H1 (cell line): ENCODE measurements at regions not wholly inside any gene's neighbourhood (a gene's known extent, or its start where the extent isn't known, plus 50 kb on each side); places are given as distances from the start of the nearest gene placed in this dataset.

Experiments used
- MAFK ChIP-seq: IDR thresholded peaks from 2 replicates; pipeline ENCODE4 v1.6.1; 2012; ENCODE audit warnings: low read depth, mild to moderate bottlenecking, improper control_type of control experiment, low read length
- TF ChIP-seq, protein P1 (sequence below): fragments of 300-600 bp; sonication (generic); IDR thresholded peaks from 2 replicates; pipeline ENCODE4 v1.7.1; 2012; ENCODE audit warnings: low read length, moderate library complexity, mild to moderate bottlenecking, inconsistent platforms; ENCODE audit not compliant: insufficient replicate concordance

DNA sequence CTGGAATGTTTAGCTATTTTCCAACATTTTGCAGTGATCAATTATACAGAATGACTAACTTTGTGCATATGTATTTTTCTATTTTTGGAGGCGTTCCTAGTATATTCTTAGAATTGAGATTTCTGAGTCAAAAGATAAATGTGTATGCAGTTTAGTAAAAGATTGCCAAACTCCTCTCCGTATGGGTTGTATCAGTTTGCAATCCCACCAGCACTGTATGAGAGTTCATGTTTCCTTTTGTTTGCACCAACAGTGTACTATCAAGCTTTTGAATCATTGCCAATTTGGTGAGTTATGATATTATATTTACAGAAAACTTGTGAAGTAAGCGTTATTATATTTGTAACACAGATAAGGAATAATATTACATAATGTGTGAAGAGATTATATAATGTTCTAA lies 658.7 kb downstream of the JRKL start (continued):
- TF ChIP-seq, protein P1, sequence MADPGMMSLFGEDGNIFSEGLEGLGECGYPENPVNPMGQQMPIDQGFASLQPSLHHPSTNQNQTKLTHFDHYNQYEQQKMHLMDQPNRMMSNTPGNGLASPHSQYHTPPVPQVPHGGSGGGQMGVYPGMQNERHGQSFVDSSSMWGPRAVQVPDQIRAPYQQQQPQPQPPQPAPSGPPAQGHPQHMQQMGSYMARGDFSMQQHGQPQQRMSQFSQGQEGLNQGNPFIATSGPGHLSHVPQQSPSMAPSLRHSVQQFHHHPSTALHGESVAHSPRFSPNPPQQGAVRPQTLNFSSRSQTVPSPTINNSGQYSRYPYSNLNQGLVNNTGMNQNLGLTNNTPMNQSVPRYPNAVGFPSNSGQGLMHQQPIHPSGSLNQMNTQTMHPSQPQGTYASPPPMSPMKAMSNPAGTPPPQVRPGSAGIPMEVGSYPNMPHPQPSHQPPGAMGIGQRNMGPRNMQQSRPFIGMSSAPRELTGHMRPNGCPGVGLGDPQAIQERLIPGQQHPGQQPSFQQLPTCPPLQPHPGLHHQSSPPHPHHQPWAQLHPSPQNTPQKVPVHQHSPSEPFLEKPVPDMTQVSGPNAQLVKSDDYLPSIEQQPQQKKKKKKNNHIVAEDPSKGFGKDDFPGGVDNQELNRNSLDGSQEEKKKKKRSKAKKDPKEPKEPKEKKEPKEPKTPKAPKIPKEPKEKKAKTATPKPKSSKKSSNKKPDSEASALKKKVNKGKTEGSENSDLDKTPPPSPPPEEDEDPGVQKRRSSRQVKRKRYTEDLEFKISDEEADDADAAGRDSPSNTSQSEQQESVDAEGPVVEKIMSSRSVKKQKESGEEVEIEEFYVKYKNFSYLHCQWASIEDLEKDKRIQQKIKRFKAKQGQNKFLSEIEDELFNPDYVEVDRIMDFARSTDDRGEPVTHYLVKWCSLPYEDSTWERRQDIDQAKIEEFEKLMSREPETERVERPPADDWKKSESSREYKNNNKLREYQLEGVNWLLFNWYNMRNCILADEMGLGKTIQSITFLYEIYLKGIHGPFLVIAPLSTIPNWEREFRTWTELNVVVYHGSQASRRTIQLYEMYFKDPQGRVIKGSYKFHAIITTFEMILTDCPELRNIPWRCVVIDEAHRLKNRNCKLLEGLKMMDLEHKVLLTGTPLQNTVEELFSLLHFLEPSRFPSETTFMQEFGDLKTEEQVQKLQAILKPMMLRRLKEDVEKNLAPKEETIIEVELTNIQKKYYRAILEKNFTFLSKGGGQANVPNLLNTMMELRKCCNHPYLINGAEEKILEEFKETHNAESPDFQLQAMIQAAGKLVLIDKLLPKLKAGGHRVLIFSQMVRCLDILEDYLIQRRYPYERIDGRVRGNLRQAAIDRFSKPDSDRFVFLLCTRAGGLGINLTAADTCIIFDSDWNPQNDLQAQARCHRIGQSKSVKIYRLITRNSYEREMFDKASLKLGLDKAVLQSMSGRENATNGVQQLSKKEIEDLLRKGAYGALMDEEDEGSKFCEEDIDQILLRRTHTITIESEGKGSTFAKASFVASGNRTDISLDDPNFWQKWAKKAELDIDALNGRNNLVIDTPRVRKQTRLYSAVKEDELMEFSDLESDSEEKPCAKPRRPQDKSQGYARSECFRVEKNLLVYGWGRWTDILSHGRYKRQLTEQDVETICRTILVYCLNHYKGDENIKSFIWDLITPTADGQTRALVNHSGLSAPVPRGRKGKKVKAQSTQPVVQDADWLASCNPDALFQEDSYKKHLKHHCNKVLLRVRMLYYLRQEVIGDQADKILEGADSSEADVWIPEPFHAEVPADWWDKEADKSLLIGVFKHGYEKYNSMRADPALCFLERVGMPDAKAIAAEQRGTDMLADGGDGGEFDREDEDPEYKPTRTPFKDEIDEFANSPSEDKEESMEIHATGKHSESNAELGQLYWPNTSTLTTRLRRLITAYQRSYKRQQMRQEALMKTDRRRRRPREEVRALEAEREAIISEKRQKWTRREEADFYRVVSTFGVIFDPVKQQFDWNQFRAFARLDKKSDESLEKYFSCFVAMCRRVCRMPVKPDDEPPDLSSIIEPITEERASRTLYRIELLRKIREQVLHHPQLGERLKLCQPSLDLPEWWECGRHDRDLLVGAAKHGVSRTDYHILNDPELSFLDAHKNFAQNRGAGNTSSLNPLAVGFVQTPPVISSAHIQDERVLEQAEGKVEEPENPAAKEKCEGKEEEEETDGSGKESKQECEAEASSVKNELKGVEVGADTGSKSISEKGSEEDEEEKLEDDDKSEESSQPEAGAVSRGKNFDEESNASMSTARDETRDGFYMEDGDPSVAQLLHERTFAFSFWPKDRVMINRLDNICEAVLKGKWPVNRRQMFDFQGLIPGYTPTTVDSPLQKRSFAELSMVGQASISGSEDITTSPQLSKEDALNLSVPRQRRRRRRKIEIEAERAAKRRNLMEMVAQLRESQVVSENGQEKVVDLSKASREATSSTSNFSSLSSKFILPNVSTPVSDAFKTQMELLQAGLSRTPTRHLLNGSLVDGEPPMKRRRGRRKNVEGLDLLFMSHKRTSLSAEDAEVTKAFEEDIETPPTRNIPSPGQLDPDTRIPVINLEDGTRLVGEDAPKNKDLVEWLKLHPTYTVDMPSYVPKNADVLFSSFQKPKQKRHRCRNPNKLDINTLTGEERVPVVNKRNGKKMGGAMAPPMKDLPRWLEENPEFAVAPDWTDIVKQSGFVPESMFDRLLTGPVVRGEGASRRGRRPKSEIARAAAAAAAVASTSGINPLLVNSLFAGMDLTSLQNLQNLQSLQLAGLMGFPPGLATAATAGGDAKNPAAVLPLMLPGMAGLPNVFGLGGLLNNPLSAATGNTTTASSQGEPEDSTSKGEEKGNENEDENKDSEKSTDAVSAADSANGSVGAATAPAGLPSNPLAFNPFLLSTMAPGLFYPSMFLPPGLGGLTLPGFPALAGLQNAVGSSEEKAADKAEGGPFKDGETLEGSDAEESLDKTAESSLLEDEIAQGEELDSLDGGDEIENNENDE: no peak
- no peak for TF ChIP-seq MAFK
